ENCODE measurements at regions not wholly inside any gene's neighbourhood (a gene's known extent, or its start where the extent isn't known, plus 50 kb on each side); places are given as distances from the start of the nearest gene placed in this dataset.
"Not testable (repeated sequence)": the region's sequence is repeated elsewhere in the genome, so short reads cannot be mapped to it uniquely, and the experiment has no call there.

DNA sequence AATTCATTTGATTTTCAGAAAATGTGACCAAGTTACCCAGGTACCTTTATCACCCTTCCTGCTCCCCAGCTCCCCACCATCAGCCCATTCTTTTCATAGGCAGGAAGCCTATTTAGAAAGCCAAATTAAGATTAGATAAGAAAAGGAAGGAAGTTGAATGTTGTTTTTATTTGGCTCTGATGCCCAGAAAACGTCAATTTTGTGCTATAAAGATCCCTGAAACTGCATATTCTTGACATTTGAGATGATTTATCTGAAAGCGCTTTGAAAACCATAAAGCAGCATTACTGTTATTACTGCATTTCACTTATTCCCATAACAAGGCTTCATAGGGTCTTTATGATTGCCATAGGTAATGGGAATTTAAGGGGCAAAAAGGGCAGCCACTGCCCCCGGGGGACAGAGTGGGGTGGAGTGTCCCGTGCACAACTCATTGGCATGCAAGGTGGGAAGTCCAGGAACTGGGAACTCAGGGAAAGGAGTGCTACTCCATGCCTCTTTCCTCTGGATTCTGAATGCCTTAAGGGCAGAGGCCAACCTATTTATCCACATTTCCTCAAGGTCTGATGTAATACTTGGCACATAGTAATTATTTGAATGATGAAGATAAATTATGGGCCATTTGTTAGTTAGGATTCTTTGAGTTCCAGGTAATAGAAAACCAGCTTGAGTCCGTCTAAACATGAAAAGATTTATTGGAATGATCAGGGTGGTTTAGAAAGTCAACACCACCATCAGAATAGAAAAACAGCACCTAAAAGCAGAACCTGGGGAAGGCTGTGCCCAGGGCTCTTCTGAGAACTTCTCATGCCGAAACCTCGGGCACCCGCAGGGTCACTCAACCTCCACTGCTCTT is 100.6 kb upstream of the ELMO1 start:
- H3K27me3 ChIP-seq (ENCODE audit: insufficient read depth, low read depth, severe bottlenecking), result no peaks in the 10 kb centered on the region
- no peaks in the 10 kb centered on the region for H3K36me3 ChIP-seq
- TF ChIP-seq, protein P1, sequence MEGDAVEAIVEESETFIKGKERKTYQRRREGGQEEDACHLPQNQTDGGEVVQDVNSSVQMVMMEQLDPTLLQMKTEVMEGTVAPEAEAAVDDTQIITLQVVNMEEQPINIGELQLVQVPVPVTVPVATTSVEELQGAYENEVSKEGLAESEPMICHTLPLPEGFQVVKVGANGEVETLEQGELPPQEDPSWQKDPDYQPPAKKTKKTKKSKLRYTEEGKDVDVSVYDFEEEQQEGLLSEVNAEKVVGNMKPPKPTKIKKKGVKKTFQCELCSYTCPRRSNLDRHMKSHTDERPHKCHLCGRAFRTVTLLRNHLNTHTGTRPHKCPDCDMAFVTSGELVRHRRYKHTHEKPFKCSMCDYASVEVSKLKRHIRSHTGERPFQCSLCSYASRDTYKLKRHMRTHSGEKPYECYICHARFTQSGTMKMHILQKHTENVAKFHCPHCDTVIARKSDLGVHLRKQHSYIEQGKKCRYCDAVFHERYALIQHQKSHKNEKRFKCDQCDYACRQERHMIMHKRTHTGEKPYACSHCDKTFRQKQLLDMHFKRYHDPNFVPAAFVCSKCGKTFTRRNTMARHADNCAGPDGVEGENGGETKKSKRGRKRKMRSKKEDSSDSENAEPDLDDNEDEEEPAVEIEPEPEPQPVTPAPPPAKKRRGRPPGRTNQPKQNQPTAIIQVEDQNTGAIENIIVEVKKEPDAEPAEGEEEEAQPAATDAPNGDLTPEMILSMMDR (IDR thresholded peaks at IDR 0.05; ENCODE audit: low read depth, low read length), result no peak
- H3K4me3 ChIP-seq (ENCODE audit: low read depth, low read length), result no peak overlapping the region
- DNase-seq, result no peak
- H3K27ac ChIP-seq, result no peak overlapping the region
- no peaks in the 10 kb centered on the region for H3K9me3 ChIP-seq (ENCODE audit: severe bottlenecking)

DNA sequence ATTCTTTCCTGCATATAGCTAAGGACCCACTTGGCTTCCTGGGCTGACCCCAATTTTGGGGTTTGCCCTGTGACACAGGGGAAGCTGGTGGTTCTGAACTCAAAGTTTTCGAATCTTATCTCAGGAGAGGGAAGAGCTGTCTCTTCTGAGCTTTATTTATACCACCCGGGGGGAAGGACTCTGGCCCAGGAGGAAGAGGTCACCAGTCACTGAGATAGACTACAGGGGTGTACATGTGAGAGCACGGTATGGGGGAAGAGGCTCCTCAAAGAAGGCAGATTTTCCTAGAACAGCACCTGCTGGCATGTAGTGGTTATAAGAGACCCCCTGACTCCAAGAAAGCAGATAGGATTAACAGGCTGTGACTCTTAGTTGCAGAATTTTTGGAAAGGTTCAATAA is 101.8 kb upstream of the ELMO1 start:
- TF ChIP-seq, protein P1 (IDR thresholded peaks at IDR 0.05; ENCODE audit: low read depth, low read length), result no peak
- Histone ChIP-seq H3K4me3 (ENCODE audit: low read depth, low read length) (no peak overlapping the region), H3K27ac (no peak overlapping the region), H3K36me3 (no peaks in the 10 kb centered on the region), H3K9me3 (ENCODE audit: severe bottlenecking) (no peaks in the 10 kb centered on the region), H3K27me3 (ENCODE audit: insufficient read depth, low read depth, severe bottlenecking) (no peaks in the 10 kb centered on the region)
- no peak for DNase-seq

DNA sequence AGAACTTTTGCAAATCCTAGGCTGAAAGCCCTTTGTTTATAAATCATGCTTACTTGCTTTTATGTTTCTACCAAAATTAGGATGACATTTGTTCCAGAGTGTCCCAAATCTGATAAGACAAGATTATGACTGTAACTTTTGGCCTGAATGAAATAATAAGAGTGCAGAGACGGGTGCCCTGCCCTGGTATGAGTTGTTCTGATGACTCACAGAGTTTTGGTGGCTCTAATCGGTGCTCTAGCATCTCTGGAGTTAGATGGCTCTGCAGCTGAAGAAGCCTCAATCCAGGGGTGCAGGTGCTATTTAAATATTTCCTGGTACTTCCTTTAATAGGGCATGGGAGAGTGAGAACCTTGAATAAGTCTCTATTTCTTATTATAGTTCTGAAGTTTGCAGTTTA is 102.2 kb upstream of the ELMO1 start:
- TF ChIP-seq, protein P1 (IDR thresholded peaks at IDR 0.05; ENCODE audit: low read depth, low read length), result no peak
- no peak for DNase-seq

DNA sequence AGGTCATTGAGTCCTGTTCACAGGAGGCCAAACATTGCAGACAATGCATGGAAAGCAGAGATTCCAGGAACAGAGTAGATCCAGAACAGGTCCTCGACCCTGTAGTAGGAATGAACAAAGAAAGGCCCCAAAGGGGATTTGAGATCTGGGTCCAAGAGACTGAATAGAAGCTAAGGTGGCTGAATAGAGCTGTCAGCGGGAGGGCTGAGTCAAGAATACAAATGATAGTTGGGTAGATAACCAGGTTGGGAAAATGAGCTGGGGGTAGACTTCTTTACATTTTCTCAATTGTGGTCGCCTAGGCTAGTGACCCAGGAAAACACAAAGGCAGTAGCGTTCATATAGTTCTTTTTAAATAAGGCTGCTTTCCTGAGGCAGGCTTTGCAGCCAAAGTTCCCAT is 103.4 kb upstream of the ELMO1 start:
- TF ChIP-seq, protein P1 (IDR thresholded peaks at IDR 0.05; ENCODE audit: low read depth, low read length), result no peak
- Histone ChIP-seq H3K27ac (no peak overlapping the region), H3K27me3 (ENCODE audit: insufficient read depth, low read depth, severe bottlenecking) (no peaks in the 10 kb centered on the region), H3K36me3 (no peaks in the 10 kb centered on the region), H3K4me3 (ENCODE audit: low read depth, low read length) (no peak overlapping the region), H3K9me3 (ENCODE audit: severe bottlenecking) (no peaks in the 10 kb centered on the region)
- DNase-seq, result no peak

More for the DNA sequence above, 102.2 kb upstream of the ELMO1 start:
- Histone ChIP-seq H3K9me3 (ENCODE audit: severe bottlenecking) (no peaks in the 10 kb centered on the region), H3K36me3 (no peaks in the 10 kb centered on the region), H3K27ac (no peak overlapping the region), H3K27me3 (ENCODE audit: insufficient read depth, low read depth, severe bottlenecking) (no peaks in the 10 kb centered on the region), H3K4me3 (ENCODE audit: low read depth, low read length) (no peak overlapping the region)

DNA sequence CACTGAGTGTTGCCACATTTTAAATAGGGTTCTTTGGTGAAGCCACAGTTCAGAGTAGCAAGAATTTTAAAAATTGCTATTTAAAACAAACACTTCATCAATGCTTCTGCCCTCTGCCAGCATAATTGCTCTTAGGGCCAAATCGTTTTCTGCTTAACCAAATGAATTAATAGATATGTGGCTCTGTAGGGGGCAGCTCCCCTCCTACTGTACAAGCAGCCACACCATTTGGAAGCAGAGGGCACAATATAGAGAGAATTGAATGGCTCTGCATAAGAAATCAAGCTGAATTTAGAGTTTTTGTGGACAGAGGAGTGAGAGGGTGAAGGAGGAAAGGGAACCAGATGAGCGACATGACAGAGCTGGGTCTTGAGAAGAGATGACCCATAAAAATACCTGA is 103.8 kb upstream of the ELMO1 start:
- not testable (repeated sequence) for H3K27ac ChIP-seq; H3K9me3 ChIP-seq (ENCODE audit: severe bottlenecking); H3K27me3 ChIP-seq (ENCODE audit: insufficient read depth, low read depth, severe bottlenecking); H3K36me3 ChIP-seq; DNase-seq; H3K4me3 ChIP-seq (ENCODE audit: low read depth, low read length)

DNA sequence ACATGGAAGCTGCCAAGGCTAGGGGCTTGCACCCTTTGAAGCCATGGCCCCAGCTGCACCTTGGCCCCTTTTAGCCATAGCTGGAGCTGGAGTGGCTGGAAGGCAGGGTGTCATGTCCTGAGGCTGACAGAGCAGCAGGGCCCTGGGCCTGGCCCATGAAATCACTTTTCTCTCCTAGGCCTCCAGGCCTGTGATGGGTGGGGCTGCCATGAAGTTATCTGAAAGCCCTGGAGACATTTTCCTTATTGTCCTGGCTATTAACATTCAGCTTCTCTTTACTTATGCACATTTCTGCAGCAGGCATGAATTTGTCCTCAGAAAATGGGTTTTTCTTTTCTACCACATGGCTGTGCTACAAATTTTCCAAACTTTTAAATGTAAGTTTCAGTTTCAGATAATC is 106.9 kb upstream of the ELMO1 start:
- TF ChIP-seq, protein P1 (IDR thresholded peaks at IDR 0.05; ENCODE audit: low read depth, low read length), result no peak
- Histone ChIP-seq H3K36me3 (no peaks in the 10 kb centered on the region), H3K9me3 (ENCODE audit: severe bottlenecking) (no peaks in the 10 kb centered on the region), H3K27me3 (ENCODE audit: insufficient read depth, low read depth, severe bottlenecking) (no peaks in the 10 kb centered on the region), H3K4me3 (ENCODE audit: low read depth, low read length) (no peak overlapping the region), H3K27ac (no peak overlapping the region)
- DNase-seq, result no peak
